Lung (tissue), 11 donors: ENCODE measurements at regions not wholly inside any gene's neighbourhood (a gene's known extent, or its start where the extent isn't known, plus 50 kb on each side); places are given as distances from the start of the nearest gene placed in this dataset.
A peak's percentile ranks its signal among the peaks of the same experiment; 100 is the strongest.

Source experiments
- ATAC-seq: fragments of 200-7000 bp; cut with Tn5 transposase; one replicate; pipeline ENCODE4 v1.9.1; 2020; ENCODE audit warnings: moderate number of reproducible peaks; ENCODE audit not compliant: insufficient read depth, low FRiP score
- DNase-seq, 3 donors: peaks; one replicate each; pipeline ENCODE4 v3.0.0-alpha.2; 2013 to 2017
- H3K27ac ChIP-seq, 2 donors: one replicate each; pipeline ENCODE4 v1.5.1; 2013; ENCODE audit warnings: mild to moderate bottlenecking in 2 of 2, moderate library complexity in 2 of 2, control low read depth in 1 of 2, inconsistent platforms in 1 of 2, low read depth in 1 of 2, low read length in 1 of 2
- H3K27me3 ChIP-seq, 3 donors: one replicate each; pipeline ENCODE4 v1.5.1; 2013; ENCODE audit warnings: low read length in 2 of 3; ENCODE audit not compliant: control insufficient read depth in 3 of 3, insufficient read depth in 3 of 3
- H3K36me3 ChIP-seq, 4 donors: one replicate each; pipeline ENCODE4 v1.5.1; 2013; ENCODE audit warnings: low read length in 4 of 4, mild to moderate bottlenecking in 1 of 4, moderate library complexity in 1 of 4; ENCODE audit not compliant: control insufficient read depth in 4 of 4, insufficient read depth in 4 of 4
- H3K4me1 ChIP-seq, 5 donors: one replicate each; pipeline ENCODE4 v1.5.1; 2013; ENCODE audit warnings: low read length in 5 of 5, mild to moderate bottlenecking in 2 of 5, moderate library complexity in 1 of 5; ENCODE audit not compliant: control insufficient read depth in 5 of 5, insufficient read depth in 5 of 5
- H3K4me3 ChIP-seq: one replicate; pipeline ENCODE4 v1.5.1; 2013; ENCODE audit warnings: mild to moderate bottlenecking, control low read depth, moderate library complexity
- H3K9ac ChIP-seq, 2 donors: one replicate each; pipeline ENCODE4 v1.5.1; 2013; ENCODE audit warnings: low read length in 2 of 2, control low read depth in 1 of 2; ENCODE audit not compliant: insufficient read depth in 1 of 2
- H3K9me3 ChIP-seq, 4 donors: one replicate each; pipeline ENCODE4 v1.5.1; 2013; ENCODE audit warnings: low read length in 3 of 4, mild to moderate bottlenecking in 1 of 4, moderate library complexity in 1 of 4; ENCODE audit not compliant: control insufficient read depth in 4 of 4, insufficient read depth in 3 of 4
- WGBS, 2 donors: extraction: QIAGEN DNeasy Blood & Tissue Kit; methylation state at CpG; one replicate each; pipeline ENCODE4 v1.1.7; 2013; 5-methylcytosine and 5-hydroxymethylcytosine counted together
- TF ChIP-seq, protein P1 (sequence below): IDR thresholded peaks from 2 replicates; pipeline ENCODE4 v1.5.1; 2012; ENCODE audit warnings: mild to moderate bottlenecking; ENCODE audit errors: control extremely low read depth, extremely low read depth
- donor health status: control.
- donor health status: control.
- donor health status: Bipolar disorder and iron deficiency.
- donor health status: healthy.
- donor health status: DM: yes; HTN: yes; CAD: no.

DNA sequence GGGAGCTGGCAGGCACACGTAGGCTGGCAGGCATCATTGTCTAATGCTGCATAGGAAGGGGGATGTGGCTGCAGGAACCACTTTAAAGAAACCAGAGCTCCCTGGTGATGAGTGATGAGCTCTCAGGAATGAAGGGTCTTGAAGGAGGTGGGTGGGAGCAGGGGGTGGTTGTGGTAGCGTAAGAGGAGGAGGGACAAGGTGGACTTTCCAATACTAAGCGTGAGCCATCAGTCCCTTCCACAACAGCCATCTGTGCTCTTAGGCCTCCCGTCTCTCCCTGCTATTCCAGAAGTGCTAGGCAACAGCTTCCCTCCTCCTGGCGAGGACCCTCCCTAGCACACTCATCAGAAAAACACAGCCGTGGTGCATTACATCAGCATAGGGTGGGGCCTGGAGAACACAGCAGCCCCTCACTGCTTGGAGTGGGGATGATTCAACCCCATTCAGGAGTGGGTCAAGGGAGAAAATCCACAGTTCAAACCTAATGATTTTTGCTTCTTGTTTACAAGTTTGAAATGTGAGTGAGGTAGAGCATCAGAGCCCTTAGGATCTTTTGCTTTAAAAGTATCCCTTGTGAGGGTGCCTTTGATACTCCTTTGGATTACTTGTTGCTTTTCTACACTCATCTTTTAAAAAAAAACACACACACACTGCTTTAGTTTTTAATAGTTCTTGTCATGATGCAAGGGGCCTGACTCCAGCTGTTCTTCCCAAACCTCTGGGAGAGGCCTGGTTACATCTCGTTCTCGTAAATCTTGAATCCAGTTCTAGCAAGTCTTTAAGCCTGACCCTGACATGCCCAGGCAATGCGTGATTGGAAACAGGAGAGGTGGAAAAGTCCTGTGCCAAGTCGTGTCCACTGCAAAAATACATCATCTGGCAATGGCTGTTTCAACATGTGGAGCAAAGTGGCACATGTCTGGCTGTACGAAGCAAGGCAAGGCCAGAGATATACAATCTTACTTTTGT lies 356.4 kb upstream of the DDHD1 start:
- Histone ChIP-seq H3K9me3 (peaks cover 0 to 2% (median 0%) of the 10 kb centered on the region in 4 donors), H3K27me3 (no peaks in the 10 kb centered on the region), H3K36me3 (no peaks in the 10 kb centered on the region), H3K27ac (no peak overlapping the region), H3K4me3 (no peak overlapping the region), H3K4me1 (peaks cover 0 to 17% (median 10%) of the 10 kb centered on the region in 5 donors), H3K9ac (peak overlapping the region in 1 of 2 donors; percentile 74)
- peak; percentile 87 to 95 (median 95) for DNase-seq
- TF ChIP-seq, protein P1, sequence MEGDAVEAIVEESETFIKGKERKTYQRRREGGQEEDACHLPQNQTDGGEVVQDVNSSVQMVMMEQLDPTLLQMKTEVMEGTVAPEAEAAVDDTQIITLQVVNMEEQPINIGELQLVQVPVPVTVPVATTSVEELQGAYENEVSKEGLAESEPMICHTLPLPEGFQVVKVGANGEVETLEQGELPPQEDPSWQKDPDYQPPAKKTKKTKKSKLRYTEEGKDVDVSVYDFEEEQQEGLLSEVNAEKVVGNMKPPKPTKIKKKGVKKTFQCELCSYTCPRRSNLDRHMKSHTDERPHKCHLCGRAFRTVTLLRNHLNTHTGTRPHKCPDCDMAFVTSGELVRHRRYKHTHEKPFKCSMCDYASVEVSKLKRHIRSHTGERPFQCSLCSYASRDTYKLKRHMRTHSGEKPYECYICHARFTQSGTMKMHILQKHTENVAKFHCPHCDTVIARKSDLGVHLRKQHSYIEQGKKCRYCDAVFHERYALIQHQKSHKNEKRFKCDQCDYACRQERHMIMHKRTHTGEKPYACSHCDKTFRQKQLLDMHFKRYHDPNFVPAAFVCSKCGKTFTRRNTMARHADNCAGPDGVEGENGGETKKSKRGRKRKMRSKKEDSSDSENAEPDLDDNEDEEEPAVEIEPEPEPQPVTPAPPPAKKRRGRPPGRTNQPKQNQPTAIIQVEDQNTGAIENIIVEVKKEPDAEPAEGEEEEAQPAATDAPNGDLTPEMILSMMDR = no peak
- 78% methylated on average over 11 of the region's 11 CpGs for WGBS, 2 donors
- no peak for ATAC-seq

DNA sequence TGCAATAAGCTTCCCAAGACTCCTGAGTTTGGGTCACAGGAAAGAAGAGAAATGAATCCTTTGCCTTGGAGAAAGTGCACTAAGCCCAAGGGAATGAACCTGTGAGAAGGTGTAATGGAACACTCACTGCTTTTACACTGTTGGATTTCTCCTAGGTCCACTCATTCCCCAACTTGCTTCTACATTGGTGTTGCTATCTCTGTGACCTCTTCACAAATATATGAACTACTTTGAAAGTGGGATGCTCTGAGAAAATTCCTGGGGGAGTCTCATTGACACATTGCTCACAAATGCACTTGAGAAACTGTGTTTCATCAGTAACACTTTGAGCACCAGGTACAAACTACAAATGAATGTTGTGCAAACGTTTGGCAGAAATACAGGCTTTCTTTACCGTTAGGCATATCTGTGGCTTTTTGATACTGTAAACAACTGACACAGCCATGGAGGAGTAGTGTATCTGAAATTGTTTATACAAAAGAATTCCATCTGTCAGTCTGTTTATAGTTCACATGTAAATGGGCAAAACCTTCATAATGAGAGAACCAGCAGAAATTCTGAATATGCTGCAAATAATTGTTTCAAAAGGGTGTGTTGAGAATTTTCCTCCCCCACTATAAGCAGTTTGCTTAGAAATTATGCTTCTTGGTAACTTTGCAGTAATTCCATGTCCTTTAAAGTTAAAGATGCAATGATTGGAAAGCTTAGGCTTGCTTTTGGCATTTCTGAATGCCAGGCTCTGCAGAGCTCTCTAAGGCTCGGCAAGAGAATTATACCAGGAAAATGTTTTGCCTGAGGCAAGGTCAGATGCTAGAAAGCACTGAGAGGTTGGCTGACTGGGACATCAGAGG lies 348.5 kb upstream of the DDHD1 start:
- TF ChIP-seq, protein P1 = no peak
- Histone ChIP-seq H3K4me3 (no peak overlapping the region), H3K9ac (no peak overlapping the region), H3K36me3 (no peaks in the 10 kb centered on the region), H3K27me3 (no peaks in the 10 kb centered on the region), H3K9me3 (peaks cover 0 to 2% (median 0%) of the 10 kb centered on the region in 4 donors), H3K27ac (no peak overlapping the region), H3K4me1 (peaks cover 0 to 18% (median 8%) of the 10 kb centered on the region in 5 donors)
- WGBS, 2 donors = 32 to 55% methylated on average over 3 of the region's 3 CpGs
- DNase-seq (peak; percentile 22 to 82 (median 66)), ATAC-seq (no peak)

DNA sequence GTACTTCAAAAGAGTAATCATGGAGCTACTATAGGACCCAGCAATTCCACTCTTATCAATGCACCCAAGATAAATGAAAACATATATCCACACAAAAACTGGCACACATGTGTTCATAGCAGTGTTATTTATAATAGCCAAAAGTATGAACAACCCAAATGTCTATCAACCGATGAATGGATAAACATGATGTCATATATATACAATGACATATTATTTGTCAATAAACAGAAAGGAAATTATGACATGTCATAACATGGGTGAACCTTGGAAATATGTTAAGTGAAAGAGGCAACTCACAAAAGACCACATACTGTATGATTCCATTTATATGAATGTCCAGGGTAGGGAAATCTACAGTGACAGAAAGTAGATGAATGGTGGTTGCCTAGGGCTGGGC lies 347.1 kb upstream of the DDHD1 start:
- 82 to 91% methylated on average over 1 of the region's 1 CpG for WGBS, 2 donors
- H3K27ac ChIP-seq = no peak overlapping the region
- ATAC-seq (no peak), DNase-seq (no peak)
- H3K27me3 ChIP-seq = no peaks in the 10 kb centered on the region
- H3K9ac ChIP-seq = no peak overlapping the region
- no peaks in the 10 kb centered on the region for H3K36me3 ChIP-seq
- TF ChIP-seq, protein P1 = no peak
- peaks cover 0 to 18% (median 8%) of the 10 kb centered on the region in 5 donors for H3K4me1 ChIP-seq
- peaks cover 0 to 2% (median 0%) of the 10 kb centered on the region in 4 donors for H3K9me3 ChIP-seq
- no peak overlapping the region for H3K4me3 ChIP-seq
